HEK293T (cell line): ENCODE measurements at regions not wholly inside any gene's neighbourhood (a gene's known extent, or its start where the extent isn't known, plus 50 kb on each side); places are given as distances from the start of the nearest gene placed in this dataset.

Source experiments
- ARNT ChIP-seq: fragments of 450-650 bp; IDR thresholded peaks from 2 replicates; pipeline ENCODE4 v1.6.1; 2017; ENCODE audit warnings: mild to moderate bottlenecking
- BHLHE40 ChIP-seq: fragments of 450-650 bp; IDR thresholded peaks from 2 replicates; pipeline ENCODE4 v1.6.1; 2016; ENCODE audit warnings: mild to moderate bottlenecking, moderate library complexity, borderline replicate concordance
- CTBP1 ChIP-seq: fragments of 450-650 bp; IDR thresholded peaks from 2 replicates; pipeline ENCODE4 v1.6.1; 2016; ENCODE audit warnings: borderline replicate concordance
- ELF4 ChIP-seq: fragments of 450-650 bp; IDR thresholded peaks from 2 replicates; pipeline ENCODE4 v1.6.1; 2017; ENCODE audit warnings: antibody characterized with exemption
- FOXA1 ChIP-seq: fragments of 450-650 bp; IDR thresholded peaks from 2 replicates; pipeline ENCODE4 v1.6.1; 2016; ENCODE audit warnings: mild to moderate bottlenecking
- FOXK2 ChIP-seq: fragments of 450-650 bp; IDR thresholded peaks from 2 replicates; pipeline ENCODE4 v1.6.1; 2016; ENCODE audit warnings: mild to moderate bottlenecking
- FOXM1 ChIP-seq: fragments of 450-650 bp; IDR thresholded peaks from 2 replicates; pipeline ENCODE4 v1.6.1; 2017; ENCODE audit warnings: mild to moderate bottlenecking, borderline replicate concordance
- HDGF ChIP-seq: fragments of 450-650 bp; IDR thresholded peaks from 2 replicates; pipeline ENCODE4 v1.6.1; 2017; ENCODE audit warnings: antibody characterized with exemption, borderline replicate concordance
- LEF1 ChIP-seq: fragments of 450-650 bp; IDR thresholded peaks from 2 replicates; pipeline ENCODE4 v1.6.1; 2017; ENCODE audit warnings: mild to moderate bottlenecking, borderline replicate concordance
- PKNOX1 ChIP-seq: fragments of 450-650 bp; IDR thresholded peaks from 2 replicates; pipeline ENCODE4 v1.6.1; 2016
- SP1 ChIP-seq: fragments of 450-650 bp; IDR thresholded peaks from 2 replicates; pipeline ENCODE4 v1.6.1; 2017
- SUZ12 ChIP-seq: fragments of 450-650 bp; IDR thresholded peaks from 2 replicates; pipeline ENCODE4 v1.6.1; 2016; ENCODE audit warnings: mild to moderate bottlenecking
- TARDBP ChIP-seq: fragments of 450-650 bp; IDR thresholded peaks from 2 replicates; pipeline ENCODE4 v1.6.1; 2016
- ZNF384 ChIP-seq: fragments of 450-650 bp; IDR thresholded peaks from 2 replicates; pipeline ENCODE4 v1.6.1; 2016

GRCh38 chr6:166861304-166861703 is 95.0 kb downstream of the RNASET2 start:
- no peak for TF ChIP-seq FOXK2
- TF ChIP-seq SP1 = no peak
- no peak for TF ChIP-seq SUZ12
- TF ChIP-seq TARDBP = no peak
- no peak for TF ChIP-seq ELF4
- no peak for TF ChIP-seq PKNOX1
- no peak for TF ChIP-seq FOXM1
- TF ChIP-seq HDGF = no peak
- TF ChIP-seq FOXA1 = no peak
- TF ChIP-seq ZNF384 = no peak
- TF ChIP-seq LEF1 = no peak
- no peak for TF ChIP-seq BHLHE40
- no peak for TF ChIP-seq ARNT
- TF ChIP-seq CTBP1 = no peak
